IMR-90 (cell line): ENCODE measurements at regions not wholly inside any gene's neighbourhood (a gene's known extent, or its start where the extent isn't known, plus 50 kb on each side); places are given as distances from the start of the nearest gene placed in this dataset.

ENCODE experiments used
- CEBPB ChIP-seq: IDR thresholded peaks from 2 replicates; pipeline ENCODE4 v1.6.1; 2012; ENCODE audit warnings: low read depth, low read length, improper control_type of control experiment
- FOS ChIP-seq: fragments of 150-350 bp; IDR thresholded peaks from 2 replicates; pipeline ENCODE4 v1.6.1; 2016; ENCODE audit warnings: low read depth, low read length
- MAFK ChIP-seq: IDR thresholded peaks from 2 replicates; pipeline ENCODE4 v1.6.1; 2012; ENCODE audit warnings: low read depth, low read length, improper control_type of control experiment
- MAZ ChIP-seq: IDR thresholded peaks from 2 replicates; pipeline ENCODE4 v1.6.1; 2012; ENCODE audit warnings: low read depth, mild to moderate bottlenecking, low read length, improper control_type of control experiment, moderate library complexity, borderline replicate concordance
- MXI1 ChIP-seq: IDR thresholded peaks from 2 replicates; pipeline ENCODE4 v1.6.1; 2012; ENCODE audit warnings: low read depth, mild to moderate bottlenecking, low read length, moderate library complexity, borderline replicate concordance
- NFE2L2 ChIP-seq: fragments of 150-350 bp; IDR thresholded peaks from 2 replicates; pipeline ENCODE4 v1.6.1; 2016; ENCODE audit warnings: low read depth, mild to moderate bottlenecking, low read length
- POLR2A ChIP-seq: IDR thresholded peaks from 2 replicates; pipeline ENCODE4 v1.6.1; 2012; ENCODE audit warnings: mild to moderate bottlenecking, low read depth, low read length
- RAD21 ChIP-seq: IDR thresholded peaks from 2 replicates; pipeline ENCODE4 v1.6.1; 2012; ENCODE audit warnings: low read length, improper control_type of control experiment
- RCOR1 ChIP-seq: IDR thresholded peaks from 2 replicates; pipeline ENCODE4 v1.6.1; 2012; ENCODE audit warnings: mild to moderate bottlenecking, low read length, improper control_type of control experiment; ENCODE audit not compliant: insufficient replicate concordance
- RFX5 ChIP-seq: IDR thresholded peaks from 2 replicates; pipeline ENCODE4 v1.8.0; 2012; ENCODE audit warnings: low read depth, mild to moderate bottlenecking, low read length, moderate library complexity
- TF ChIP-seq, protein P1 (sequence below): conservative IDR thresholded peaks from 2 replicates; pipeline ENCODE4 v1.5.1; 2012; ENCODE audit warnings: mild to moderate bottlenecking, low read depth, low read length, improper control_type of control experiment
- TF ChIP-seq, protein P2 (sequence below): fragments of 150-350 bp; IDR thresholded peaks from 2 replicates; pipeline ENCODE4 v1.6.1; 2016; ENCODE audit warnings: low read depth, mild to moderate bottlenecking, low read length, moderate library complexity, borderline replicate concordance
- TF ChIP-seq, protein P3 (sequence below): fragments of 150-350 bp; IDR thresholded peaks from 2 replicates; pipeline ENCODE4 v1.6.1; 2017; ENCODE audit warnings: mild to moderate bottlenecking, antibody characterized with exemption, low read length, low read depth

DNA sequence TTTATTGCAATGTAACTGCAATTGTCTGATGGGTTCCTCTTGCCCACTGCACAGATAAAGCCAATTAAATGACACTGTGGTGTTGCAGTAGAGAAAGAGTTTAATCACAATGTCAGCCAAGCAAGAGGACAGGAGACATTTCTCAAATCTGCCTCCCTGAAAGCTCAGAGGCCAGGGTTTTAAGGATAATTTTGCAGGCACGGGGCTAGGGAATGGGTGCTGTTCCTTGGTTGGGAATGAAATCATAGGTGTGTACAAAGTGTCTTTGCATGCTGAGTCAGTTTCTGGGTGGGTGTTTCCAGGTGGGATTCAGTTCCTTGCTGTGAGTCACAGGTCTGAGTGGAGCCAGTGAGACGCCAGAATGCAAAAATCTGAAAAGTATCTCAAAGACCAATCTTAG is 271.4 kb downstream of the DOK5 start:
- TF ChIP-seq, protein P1, sequence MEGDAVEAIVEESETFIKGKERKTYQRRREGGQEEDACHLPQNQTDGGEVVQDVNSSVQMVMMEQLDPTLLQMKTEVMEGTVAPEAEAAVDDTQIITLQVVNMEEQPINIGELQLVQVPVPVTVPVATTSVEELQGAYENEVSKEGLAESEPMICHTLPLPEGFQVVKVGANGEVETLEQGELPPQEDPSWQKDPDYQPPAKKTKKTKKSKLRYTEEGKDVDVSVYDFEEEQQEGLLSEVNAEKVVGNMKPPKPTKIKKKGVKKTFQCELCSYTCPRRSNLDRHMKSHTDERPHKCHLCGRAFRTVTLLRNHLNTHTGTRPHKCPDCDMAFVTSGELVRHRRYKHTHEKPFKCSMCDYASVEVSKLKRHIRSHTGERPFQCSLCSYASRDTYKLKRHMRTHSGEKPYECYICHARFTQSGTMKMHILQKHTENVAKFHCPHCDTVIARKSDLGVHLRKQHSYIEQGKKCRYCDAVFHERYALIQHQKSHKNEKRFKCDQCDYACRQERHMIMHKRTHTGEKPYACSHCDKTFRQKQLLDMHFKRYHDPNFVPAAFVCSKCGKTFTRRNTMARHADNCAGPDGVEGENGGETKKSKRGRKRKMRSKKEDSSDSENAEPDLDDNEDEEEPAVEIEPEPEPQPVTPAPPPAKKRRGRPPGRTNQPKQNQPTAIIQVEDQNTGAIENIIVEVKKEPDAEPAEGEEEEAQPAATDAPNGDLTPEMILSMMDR, result no peak
- TF ChIP-seq MAZ (no peak), RFX5 (no peak), CEBPB (no peak), MXI1 (no peak), POLR2A (no peak), RAD21 (no peak), FOS (no peak), RCOR1 (no peak), NFE2L2 (no peak), MAFK (no peak)
- TF ChIP-seq, protein P2, sequence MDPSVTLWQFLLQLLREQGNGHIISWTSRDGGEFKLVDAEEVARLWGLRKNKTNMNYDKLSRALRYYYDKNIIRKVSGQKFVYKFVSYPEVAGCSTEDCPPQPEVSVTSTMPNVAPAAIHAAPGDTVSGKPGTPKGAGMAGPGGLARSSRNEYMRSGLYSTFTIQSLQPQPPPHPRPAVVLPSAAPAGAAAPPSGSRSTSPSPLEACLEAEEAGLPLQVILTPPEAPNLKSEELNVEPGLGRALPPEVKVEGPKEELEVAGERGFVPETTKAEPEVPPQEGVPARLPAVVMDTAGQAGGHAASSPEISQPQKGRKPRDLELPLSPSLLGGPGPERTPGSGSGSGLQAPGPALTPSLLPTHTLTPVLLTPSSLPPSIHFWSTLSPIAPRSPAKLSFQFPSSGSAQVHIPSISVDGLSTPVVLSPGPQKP, result no peak
- TF ChIP-seq, protein P3, sequence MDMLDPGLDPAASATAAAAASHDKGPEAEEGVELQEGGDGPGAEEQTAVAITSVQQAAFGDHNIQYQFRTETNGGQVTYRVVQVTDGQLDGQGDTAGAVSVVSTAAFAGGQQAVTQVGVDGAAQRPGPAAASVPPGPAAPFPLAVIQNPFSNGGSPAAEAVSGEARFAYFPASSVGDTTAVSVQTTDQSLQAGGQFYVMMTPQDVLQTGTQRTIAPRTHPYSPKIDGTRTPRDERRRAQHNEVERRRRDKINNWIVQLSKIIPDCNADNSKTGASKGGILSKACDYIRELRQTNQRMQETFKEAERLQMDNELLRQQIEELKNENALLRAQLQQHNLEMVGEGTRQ, result no peak
